ENCODE measurements at regions not wholly inside any gene's neighbourhood (a gene's known extent, or its start where the extent isn't known, plus 50 kb on each side); places are given as distances from the start of the nearest gene placed in this dataset.

- no peak for DNase-seq
These were observed 425.3 kb downstream of the GPATCH2 start for GRCh38 chr1:217205578-217205977.

GRCh38 chr1:217196616-217197015 lies 434.3 kb downstream of the GPATCH2 start:
- DNase-seq: peak; percentile 6 to 28 (median 8)

GRCh38 chr1:217193151-217193550 lies 437.7 kb downstream of the GPATCH2 start:
- no peak for DNase-seq

DNA sequence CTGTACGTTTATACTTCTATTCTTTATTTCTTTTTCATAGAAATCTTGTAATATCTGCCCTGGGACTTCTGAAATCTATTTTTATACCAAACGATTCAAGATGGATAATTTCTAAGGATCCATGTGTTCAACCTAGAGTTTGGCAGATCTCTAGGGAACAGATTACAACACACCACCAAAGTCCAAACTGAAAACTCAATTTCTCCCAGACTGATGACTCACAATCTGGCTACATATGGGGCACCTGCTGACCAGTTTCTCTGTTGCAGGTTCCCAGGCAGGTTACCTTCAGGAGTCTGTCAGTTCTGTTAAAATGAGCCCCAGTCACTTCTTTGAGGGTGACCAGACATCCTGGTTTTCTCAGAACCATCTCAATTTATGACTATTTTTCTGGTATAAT lies 439.4 kb downstream of the GPATCH2 start:
- no peak for DNase-seq

DNA sequence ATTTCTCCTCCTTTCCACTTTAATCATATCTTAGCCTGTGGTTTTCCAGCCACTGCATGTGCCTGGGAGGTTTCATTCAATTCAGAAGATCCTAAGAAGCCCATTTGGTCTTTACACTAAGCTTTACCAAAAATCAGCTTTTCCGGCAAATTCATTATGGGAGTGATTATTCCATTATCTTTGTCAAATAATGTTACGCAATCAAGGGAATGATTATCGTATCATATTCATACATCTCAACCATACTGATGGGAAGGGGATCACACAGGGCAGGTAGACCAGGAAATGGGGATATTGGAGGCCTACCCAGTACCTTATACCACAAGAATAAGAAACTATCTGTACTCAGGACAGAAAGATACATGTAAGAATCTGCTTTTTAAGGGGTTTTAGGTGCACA lies 440.5 kb downstream of the GPATCH2 start:
- no peak for DNase-seq

- DNase-seq: no peak
These were observed 441.5 kb downstream of the GPATCH2 start for GRCh38 chr1:217189362-217189761.

GRCh38 chr1:217188280-217189237 lies 442.3 kb downstream of the GPATCH2 start:
- DNase-seq: no peak

- DNase-seq: no peak
These were observed 444.2 kb downstream of the GPATCH2 start for GRCh38 chr1:217186664-217187063.

DNA sequence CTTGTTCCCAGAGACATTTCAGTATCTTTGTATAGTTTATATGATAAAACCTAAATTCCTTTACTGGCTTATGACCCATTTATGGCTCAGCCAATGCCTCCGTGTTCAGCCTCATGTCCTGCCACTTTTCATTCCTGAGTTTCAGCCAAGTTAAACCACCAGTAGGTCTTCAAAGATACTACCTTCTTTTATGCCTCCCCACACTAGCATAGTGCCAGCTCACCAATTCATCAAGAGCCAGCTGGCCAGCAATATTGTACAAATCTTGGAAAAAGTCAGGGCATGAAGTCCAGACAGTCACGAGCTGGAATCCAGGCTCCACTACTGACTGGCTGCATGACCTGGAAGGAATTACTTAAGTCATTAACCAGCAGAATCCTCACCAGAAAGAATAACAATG lies 446.0 kb downstream of the GPATCH2 start:
- no peak for DNase-seq

DNA sequence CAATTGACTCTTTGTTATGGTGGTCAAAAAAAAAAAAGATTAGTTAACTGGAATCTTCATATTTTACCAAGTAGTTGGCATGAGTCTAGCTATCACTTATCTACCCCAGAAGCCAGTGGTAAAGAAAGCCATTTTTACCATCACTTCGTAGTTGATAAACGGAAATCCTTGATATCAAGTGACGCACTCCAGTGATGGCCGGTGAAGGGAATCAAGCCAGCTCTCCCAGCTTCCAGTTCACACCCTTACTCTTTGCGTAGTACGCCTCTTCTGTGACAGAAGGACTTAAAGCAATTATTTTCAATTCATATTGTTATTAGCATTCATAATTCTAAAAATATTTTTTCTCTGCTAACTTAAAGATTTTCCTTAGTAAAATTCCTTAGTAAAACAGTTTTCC lies 447.9 kb downstream of the GPATCH2 start:
- DNase-seq: no peak

- DNase-seq: peak in 1 of 3 donors; percentile 4
These were observed 449.1 kb downstream of the GPATCH2 start for GRCh38 chr1:217181756-217182155.

- DNase-seq: no peak
These were observed 449.6 kb downstream of the GPATCH2 start for GRCh38 chr1:217181176-217181746.

DNA sequence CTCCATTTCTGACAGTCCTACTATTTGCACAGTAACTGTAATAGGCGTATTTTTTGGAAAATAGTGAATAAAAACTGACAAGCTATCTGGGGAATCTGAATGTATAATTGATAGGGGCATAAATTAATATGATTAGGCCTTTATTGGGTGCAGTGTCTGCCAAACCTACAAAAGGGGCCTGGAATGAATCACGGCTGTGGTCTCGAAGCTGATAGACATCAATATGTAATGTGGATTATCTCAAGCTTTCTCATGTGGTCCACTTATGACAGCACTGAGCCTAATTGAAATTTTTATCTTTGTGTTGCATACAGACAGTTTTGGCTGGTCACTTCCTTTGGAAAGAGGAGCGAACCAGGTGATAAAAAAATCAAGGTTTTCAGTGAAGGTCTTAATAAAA lies 450.4 kb downstream of the GPATCH2 start:
- DNase-seq: no peak

- no peak for DNase-seq
These were observed 441.2 kb upstream of the ESRRG start for GRCh38 chr1:217164403-217164802.

DNA sequence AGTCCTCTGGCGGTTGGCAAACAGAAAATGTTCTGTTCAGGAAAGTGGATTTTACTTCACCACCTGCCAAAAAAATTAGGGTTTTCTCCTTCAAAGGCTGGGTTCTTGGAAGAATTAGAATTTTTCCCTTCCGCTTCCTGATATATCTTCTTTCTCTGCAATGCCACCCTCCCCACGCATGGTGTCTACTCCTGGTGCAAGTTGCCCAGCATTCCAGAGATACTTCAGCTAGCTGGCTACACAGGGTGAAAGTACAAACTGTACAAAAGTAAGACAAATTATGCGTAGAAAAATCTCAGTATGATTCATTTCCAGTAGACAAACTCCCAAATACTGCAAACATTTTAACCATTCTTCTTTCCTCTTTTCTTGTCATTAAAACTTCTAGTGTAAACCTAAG lies 430.1 kb upstream of the ESRRG start:
- DNase-seq: no peak

DNA sequence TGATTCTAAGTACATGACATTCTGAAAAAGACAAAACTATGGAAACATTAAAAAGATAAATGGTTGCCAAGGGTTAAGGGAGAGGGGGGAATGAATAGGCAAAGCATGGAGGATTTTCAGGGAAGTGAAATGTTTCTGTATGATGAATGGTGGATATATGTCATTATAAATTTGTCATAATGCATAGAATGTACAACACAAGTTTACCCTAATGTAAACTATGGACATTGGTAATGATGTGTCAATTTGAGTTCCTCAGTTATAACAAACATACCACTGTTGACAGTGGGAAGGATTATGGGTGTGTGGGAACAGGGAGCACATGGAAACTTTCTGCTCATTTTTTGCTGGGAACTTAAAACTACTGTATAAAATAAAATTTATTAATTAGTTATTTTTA lies 427.1 kb upstream of the ESRRG start:
- no peak for DNase-seq

DNA sequence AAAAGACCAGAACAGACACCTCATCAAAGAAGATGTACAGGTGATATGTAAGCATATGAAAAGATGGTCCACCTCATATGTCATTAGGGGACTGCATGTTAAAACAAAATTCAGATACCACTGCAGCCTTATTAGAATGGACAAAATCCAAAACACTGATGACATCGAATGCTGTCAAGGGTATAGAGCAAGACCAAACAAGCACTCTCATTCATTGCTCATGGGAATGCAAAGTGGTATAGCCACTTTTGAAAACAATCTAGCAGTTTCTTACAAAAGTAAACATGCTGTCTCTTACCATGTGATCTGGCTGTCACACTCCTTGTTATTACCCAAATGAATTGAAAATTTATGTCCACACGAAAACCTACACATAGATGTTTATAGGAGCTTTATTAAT lies 426.6 kb upstream of the ESRRG start:
- DNase-seq: no peak

- DNase-seq: no peak
These were observed 418.5 kb upstream of the ESRRG start for GRCh38 chr1:217141711-217142110.

DNA sequence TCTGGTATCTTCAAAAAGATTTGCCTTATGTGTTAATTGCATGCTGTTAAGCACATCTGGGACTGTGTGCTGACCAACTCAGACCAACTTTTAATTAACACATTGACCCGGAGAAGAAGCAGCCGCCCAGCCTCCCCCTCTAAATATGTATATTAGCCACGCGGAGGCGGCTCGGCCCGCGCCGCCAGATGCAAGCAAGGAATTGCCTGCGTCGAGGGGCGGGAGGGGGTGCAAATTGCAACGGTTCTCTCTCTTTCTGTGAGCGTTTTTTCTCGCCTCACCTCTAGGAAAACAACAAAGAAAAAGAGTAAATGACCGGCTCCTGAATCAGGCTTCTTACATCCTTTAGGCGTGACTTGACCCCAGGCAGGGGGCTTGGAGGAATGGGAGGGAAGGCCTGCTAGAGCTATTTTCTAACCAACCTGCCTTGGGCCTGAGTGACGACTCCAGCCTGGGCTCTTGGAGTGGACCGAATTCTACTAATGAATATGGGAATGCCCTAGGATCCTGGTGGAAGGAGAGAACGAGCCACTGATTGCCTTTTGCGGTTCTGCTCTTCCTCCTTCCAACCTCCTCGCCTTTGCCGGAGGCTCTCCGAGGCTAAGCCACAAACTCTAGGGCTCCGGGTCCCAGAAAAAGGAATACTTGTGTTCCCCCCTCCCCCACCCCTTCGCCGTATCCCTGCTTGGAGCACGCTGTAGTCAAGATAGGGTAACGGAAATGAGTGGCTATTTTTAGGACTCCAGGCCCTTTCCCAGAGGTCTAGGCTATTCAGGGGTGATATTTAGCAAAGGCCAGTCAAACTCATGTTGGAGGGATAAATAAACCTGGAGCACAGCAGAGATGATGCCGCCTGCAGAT lies 417.0 kb upstream of the ESRRG start:
- peak in 1 of 3 donors; percentile 11 for DNase-seq

GRCh38 chr1:217139513-217139912 lies 416.3 kb upstream of the ESRRG start:
- peak in 1 of 3 donors; percentile 39 for DNase-seq

GRCh38 chr1:217138799-217139466 lies 415.7 kb upstream of the ESRRG start:
- peak in 1 of 3 donors; percentile 35 for DNase-seq
